ENCODE measurements at regions not wholly inside any gene's neighbourhood (a gene's known extent, or its start where the extent isn't known, plus 50 kb on each side); places are given as distances from the start of the nearest gene placed in this dataset.

DNA sequence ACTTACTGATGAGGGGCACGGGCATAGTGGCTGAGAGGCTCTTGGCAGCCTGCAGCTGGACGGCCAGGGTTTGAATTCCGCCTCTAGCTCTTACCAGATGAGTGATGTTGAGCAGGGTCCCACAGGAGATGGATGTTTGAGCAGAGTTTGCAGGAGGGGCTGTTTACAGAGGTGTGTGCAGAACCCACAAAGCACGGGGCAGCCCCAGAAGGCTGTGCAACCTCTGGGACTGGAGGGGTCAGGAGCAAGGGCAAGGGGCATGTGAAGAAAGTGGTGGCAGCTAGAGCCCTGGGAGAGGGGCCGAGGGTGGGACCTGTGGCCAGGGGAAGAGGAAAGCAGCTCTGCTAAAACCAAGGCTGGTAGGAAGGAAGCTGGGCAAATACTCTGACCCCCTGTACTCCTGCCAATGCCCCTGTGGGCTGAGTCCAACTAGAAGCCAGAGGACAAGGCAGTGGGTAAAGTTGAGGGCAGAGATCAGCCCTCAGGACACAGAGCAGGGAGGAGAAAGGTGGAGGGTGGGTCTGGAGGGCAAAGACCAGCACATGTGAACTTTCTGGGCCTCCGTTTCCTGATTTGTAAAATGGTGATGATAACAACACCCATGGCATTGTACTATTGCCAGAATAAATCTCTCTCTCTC, 53.9 kb upstream of the ITGA11 start:
- peaks cover 93% of the 10 kb centered on the region for H3K27me3 Mint-ChIP-seq (ENCODE audit: unreplicated experiment)
- intact Hi-C loops (cut with micrococcal nuclease; ENCODE audit: unreplicated experiment), result no loop called here
- no peak overlapping the region for H3K4me3 Mint-ChIP-seq (ENCODE audit: low read depth, unreplicated experiment)
- no peak for DNase-seq
- no peak overlapping the region for H3K27ac Mint-ChIP-seq (ENCODE audit: unreplicated experiment)
- no peaks in the 10 kb centered on the region for H3K36me3 Mint-ChIP-seq (ENCODE audit: insufficient read depth, unreplicated experiment)
- no peak for TF ChIP-seq CTCF (IDR thresholded peaks at IDR 0.05; ENCODE audit: unreplicated experiment)
- H3K9me3 Mint-ChIP-seq (ENCODE audit: low read depth, unreplicated experiment), result no peaks in the 10 kb centered on the region
- H3K4me1 Mint-ChIP-seq (ENCODE audit: low read depth, unreplicated experiment), result no peaks in the 10 kb centered on the region
- CTCF ChIA-PET, result no interaction called here
- BruUV-seq (replicated peaks), result no TSS peak

- no peak overlapping the region for H3K4me3 Mint-ChIP-seq (ENCODE audit: low read depth, unreplicated experiment)
- peaks cover 93% of the 10 kb centered on the region for H3K27me3 Mint-ChIP-seq (ENCODE audit: unreplicated experiment)
- CTCF ChIA-PET, result no interaction called here
- TF ChIP-seq CTCF (IDR thresholded peaks at IDR 0.05; ENCODE audit: unreplicated experiment), result no peak
- H3K4me1 Mint-ChIP-seq (ENCODE audit: low read depth, unreplicated experiment), result no peaks in the 10 kb centered on the region
- no peak for DNase-seq
- no peaks in the 10 kb centered on the region for H3K36me3 Mint-ChIP-seq (ENCODE audit: insufficient read depth, unreplicated experiment)
- no TSS peak for BruUV-seq (replicated peaks)
- H3K27ac Mint-ChIP-seq (ENCODE audit: unreplicated experiment), result no peak overlapping the region
- intact Hi-C loops (cut with micrococcal nuclease; ENCODE audit: unreplicated experiment), result no loop called here
- H3K9me3 Mint-ChIP-seq (ENCODE audit: low read depth, unreplicated experiment), result no peaks in the 10 kb centered on the region
Measured at GRCh38 chr15:68487087-68487843, 55.3 kb upstream of the ITGA11 start.

GRCh38 chr15:68488290-68488689, 56.3 kb upstream of the ITGA11 start:
- DNase-seq, result no peak
- BruUV-seq (replicated peaks), result no TSS peak
- intact Hi-C loops (cut with micrococcal nuclease; ENCODE audit: unreplicated experiment), result no loop called here
- CTCF ChIA-PET, result no interaction called here
- H3K27me3 Mint-ChIP-seq (ENCODE audit: unreplicated experiment), result peaks cover 93% of the 10 kb centered on the region
- H3K9me3 Mint-ChIP-seq (ENCODE audit: low read depth, unreplicated experiment), result no peaks in the 10 kb centered on the region
- TF ChIP-seq CTCF (IDR thresholded peaks at IDR 0.05; ENCODE audit: unreplicated experiment), result no peak
- no peaks in the 10 kb centered on the region for H3K36me3 Mint-ChIP-seq (ENCODE audit: insufficient read depth, unreplicated experiment)
- no peak overlapping the region for H3K27ac Mint-ChIP-seq (ENCODE audit: unreplicated experiment)
- H3K4me3 Mint-ChIP-seq (ENCODE audit: low read depth, unreplicated experiment), result no peak overlapping the region
- no peaks in the 10 kb centered on the region for H3K4me1 Mint-ChIP-seq (ENCODE audit: low read depth, unreplicated experiment)

DNA sequence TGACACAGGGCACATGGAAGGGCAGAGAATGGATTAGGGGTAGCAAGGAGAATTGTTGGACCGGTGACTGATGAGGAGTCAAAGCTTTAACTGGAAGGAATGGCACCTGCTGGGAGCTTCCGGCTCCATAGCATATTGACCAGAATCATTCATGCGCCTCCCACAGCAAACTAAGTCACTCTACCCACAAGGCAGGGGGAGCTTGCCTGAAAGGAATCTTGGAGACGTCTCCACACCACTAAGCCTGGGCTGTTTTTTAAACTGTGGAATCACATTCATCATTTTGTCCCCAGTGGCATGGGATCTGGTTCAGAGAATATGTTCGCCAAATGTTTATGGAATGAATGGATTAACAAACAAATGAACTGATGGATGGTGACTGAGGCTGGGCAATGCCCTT, 57.0 kb upstream of the ITGA11 start:
- BruUV-seq (replicated peaks), result no TSS peak
- no peaks in the 10 kb centered on the region for H3K9me3 Mint-ChIP-seq (ENCODE audit: low read depth, unreplicated experiment)
- DNase-seq, result no peak
- H3K4me1 Mint-ChIP-seq (ENCODE audit: low read depth, unreplicated experiment), result no peaks in the 10 kb centered on the region
- intact Hi-C loops (cut with micrococcal nuclease; ENCODE audit: unreplicated experiment), result no loop called here
- TF ChIP-seq CTCF (IDR thresholded peaks at IDR 0.05; ENCODE audit: unreplicated experiment), result no peak
- H3K4me3 Mint-ChIP-seq (ENCODE audit: low read depth, unreplicated experiment), result no peak overlapping the region
- no peaks in the 10 kb centered on the region for H3K36me3 Mint-ChIP-seq (ENCODE audit: insufficient read depth, unreplicated experiment)
- no peak overlapping the region for H3K27ac Mint-ChIP-seq (ENCODE audit: unreplicated experiment)
- H3K27me3 Mint-ChIP-seq (ENCODE audit: unreplicated experiment), result peaks cover 93% of the 10 kb centered on the region
- CTCF ChIA-PET, result no interaction called here

Data from Calu3 (cell line).